ENCODE measurements at regions not wholly inside any gene's neighbourhood (a gene's known extent, or its start where the extent isn't known, plus 50 kb on each side); places are given as distances from the start of the nearest gene placed in this dataset.
A peak's percentile ranks its signal among the peaks of the same experiment; 100 is the strongest.

DNA sequence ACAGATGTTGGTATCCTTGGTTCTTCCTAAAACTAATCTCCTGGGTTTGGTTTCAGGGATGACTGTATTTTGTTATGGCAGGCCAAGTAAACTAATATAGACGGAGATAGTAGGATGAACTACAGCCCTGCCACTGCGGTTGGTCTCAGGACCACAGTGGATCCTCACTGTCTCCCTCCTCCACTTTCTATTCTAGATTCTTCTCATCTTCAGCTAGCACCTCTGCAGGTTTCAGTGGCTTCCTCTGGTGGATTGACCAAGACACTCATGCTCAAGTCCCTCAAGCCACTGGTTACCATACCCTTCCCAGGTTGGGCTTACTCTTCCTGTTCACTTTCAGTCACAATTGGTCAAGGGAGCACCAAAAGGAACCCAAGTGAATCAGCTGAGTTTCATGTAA is 71.1 kb upstream of the CLDN18 start:
- no peak overlapping the region for H3K4me3 ChIP-seq (ENCODE audit: severe bottlenecking)
- no peaks in the 10 kb centered on the region for H3K4me1 ChIP-seq (ENCODE audit: insufficient read depth, poor library complexity, severe bottlenecking)
- H3K27me3 ChIP-seq (ENCODE audit: insufficient read depth, poor library complexity, severe bottlenecking): no peaks in the 10 kb centered on the region
- no peak for DNase-seq (ENCODE audit: low spot score)
- ATAC-seq (ENCODE audit: low read depth): no peak
- TF ChIP-seq, protein P1, sequence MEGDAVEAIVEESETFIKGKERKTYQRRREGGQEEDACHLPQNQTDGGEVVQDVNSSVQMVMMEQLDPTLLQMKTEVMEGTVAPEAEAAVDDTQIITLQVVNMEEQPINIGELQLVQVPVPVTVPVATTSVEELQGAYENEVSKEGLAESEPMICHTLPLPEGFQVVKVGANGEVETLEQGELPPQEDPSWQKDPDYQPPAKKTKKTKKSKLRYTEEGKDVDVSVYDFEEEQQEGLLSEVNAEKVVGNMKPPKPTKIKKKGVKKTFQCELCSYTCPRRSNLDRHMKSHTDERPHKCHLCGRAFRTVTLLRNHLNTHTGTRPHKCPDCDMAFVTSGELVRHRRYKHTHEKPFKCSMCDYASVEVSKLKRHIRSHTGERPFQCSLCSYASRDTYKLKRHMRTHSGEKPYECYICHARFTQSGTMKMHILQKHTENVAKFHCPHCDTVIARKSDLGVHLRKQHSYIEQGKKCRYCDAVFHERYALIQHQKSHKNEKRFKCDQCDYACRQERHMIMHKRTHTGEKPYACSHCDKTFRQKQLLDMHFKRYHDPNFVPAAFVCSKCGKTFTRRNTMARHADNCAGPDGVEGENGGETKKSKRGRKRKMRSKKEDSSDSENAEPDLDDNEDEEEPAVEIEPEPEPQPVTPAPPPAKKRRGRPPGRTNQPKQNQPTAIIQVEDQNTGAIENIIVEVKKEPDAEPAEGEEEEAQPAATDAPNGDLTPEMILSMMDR (IDR thresholded peaks at IDR 0.05; ENCODE audit: poor library complexity, severe bottlenecking): no peak
- H3K27ac ChIP-seq (ENCODE audit: poor library complexity, severe bottlenecking): no peak overlapping the region
- H3K9me3 ChIP-seq (ENCODE audit: severe bottlenecking): no peaks in the 10 kb centered on the region
- H3K36me3 ChIP-seq (ENCODE audit: low read depth): no peaks in the 10 kb centered on the region

DNA sequence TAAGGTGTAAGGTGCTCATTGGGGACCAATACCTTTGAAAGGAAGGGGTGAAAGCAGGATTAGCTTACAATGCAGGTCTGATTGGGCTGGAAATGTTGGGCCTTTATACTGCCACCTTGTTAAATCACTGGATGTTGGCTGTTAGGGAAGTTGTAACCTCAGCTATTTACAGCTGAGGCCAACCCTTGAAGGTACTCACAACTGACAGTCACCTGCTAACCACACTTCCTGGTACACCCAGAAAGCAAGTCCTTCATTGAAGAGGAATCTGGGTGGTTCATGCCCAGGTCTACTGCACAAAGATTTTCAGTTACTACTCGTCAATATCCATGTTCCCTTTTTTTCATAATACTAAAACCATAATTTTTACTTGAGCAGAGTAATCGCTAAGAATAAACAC is 65.4 kb upstream of the CLDN18 start:
- H3K27ac ChIP-seq (ENCODE audit: poor library complexity, severe bottlenecking): no peak overlapping the region
- DNase-seq (ENCODE audit: low spot score): no peak
- TF ChIP-seq, protein P1 (IDR thresholded peaks at IDR 0.05; ENCODE audit: poor library complexity, severe bottlenecking): no peak

DNA sequence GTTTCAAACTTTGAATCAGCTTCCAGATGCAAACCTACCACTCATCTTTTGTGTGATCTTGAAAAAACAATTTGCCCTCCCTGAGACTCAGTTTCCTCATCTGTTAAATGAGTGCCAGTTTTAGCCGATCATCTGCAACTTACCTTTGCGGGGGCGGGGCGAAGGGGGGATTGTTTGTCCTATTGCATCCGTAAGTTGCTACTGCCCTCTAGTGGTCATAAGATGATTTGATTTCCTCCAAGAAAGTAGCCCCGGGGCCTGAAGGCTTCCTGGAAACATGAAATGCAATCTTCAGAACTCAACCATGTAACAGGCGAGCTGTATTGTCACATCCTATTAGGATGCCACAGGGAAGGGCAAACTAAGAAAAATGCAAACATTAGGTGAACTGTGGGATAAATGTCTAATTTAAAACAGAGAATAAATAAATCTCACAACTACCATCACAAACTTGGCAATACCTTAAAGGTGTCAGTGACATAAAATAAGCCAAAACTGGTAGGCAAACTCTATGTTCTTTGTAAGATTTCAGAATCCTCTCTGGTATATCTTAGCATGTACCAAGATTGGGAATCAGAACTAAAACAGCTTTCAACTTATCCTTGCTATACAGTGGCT is 63.5 kb upstream of the CLDN18 start:
- H3K4me3 ChIP-seq (ENCODE audit: severe bottlenecking): no peak overlapping the region
- peak; percentile 41; the same call in 1 of the 3 replicates for ATAC-seq (ENCODE audit: low read depth)
- H3K4me1 ChIP-seq (ENCODE audit: insufficient read depth, poor library complexity, severe bottlenecking): no peaks in the 10 kb centered on the region
- peak; percentile 58 for DNase-seq (ENCODE audit: low spot score)
- H3K27me3 ChIP-seq (ENCODE audit: insufficient read depth, poor library complexity, severe bottlenecking): no peaks in the 10 kb centered on the region
- TF ChIP-seq, protein P1 (IDR thresholded peaks at IDR 0.05; ENCODE audit: poor library complexity, severe bottlenecking): peak; percentile 84
- H3K9me3 ChIP-seq (ENCODE audit: severe bottlenecking): no peaks in the 10 kb centered on the region
- no peaks in the 10 kb centered on the region for H3K36me3 ChIP-seq (ENCODE audit: low read depth)
- H3K27ac ChIP-seq (ENCODE audit: poor library complexity, severe bottlenecking): no peak overlapping the region

More for the DNA sequence above, 65.4 kb upstream of the CLDN18 start:
- H3K36me3 ChIP-seq (ENCODE audit: low read depth): no peaks in the 10 kb centered on the region
- no peaks in the 10 kb centered on the region for H3K9me3 ChIP-seq (ENCODE audit: severe bottlenecking)
- no peak overlapping the region for H3K4me3 ChIP-seq (ENCODE audit: severe bottlenecking)
- H3K27me3 ChIP-seq (ENCODE audit: insufficient read depth, poor library complexity, severe bottlenecking): no peaks in the 10 kb centered on the region
- no peaks in the 10 kb centered on the region for H3K4me1 ChIP-seq (ENCODE audit: insufficient read depth, poor library complexity, severe bottlenecking)
- no peak for ATAC-seq (ENCODE audit: low read depth)

DNA sequence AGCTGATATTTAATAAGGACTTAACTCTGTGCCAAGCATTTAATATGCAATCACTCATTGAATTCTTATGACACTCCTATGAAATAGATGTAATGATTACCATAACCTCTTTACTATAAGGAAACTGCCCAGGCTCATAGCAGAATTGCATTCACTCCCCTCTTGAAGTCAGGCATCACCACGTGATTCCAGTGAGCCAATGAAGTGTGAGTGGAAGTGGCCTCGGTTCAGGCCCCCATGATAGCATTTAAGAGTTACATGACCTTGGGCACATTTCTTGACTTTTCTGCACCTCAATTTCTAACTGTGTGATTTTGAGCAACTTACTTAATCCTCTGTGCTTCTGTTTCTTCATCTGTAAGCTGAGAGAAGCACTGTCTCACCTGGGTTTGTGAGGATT is 62.8 kb upstream of the CLDN18 start:
- no peak for ATAC-seq (ENCODE audit: low read depth)
- TF ChIP-seq, protein P1 (IDR thresholded peaks at IDR 0.05; ENCODE audit: poor library complexity, severe bottlenecking): no peak

DNA sequence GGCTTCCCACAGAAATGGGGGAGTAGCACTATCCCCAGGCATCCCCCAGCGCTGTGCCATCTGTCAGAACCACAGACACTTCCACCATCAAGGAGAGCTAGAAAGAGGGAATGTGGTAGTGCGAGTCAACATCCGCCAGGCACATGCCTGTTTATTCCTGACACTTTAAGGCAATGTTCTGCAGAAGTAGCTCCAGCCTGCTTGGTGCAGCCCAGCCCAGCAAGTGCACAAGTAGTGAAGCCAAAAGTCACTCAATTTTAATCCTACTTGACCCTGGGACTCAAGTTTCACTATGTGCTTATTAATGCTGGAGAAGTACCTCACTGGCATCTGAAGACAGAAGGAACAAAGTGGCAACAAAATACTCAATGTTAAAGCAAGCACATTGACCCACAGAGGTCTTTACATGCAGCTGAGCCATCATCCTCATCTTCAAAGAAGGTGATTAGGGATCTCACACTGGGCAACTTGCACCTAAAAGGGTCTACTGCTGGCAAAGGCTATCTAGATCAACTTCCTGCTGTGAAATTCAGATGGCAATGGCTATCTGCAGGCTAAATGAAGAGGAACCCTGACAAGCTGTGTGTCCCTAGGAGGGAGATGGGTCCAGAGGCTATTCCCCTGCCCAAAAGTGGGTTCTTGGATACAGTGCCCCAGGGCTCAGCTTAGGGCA is 61.4 kb upstream of the CLDN18 start:
- Histone ChIP-seq H3K27ac (ENCODE audit: poor library complexity, severe bottlenecking) (no peak overlapping the region), H3K27me3 (ENCODE audit: insufficient read depth, poor library complexity, severe bottlenecking) (no peaks in the 10 kb centered on the region), H3K9me3 (ENCODE audit: severe bottlenecking) (no peaks in the 10 kb centered on the region), H3K36me3 (ENCODE audit: low read depth) (no peaks in the 10 kb centered on the region), H3K4me3 (ENCODE audit: severe bottlenecking) (no peak overlapping the region), H3K4me1 (ENCODE audit: insufficient read depth, poor library complexity, severe bottlenecking) (no peaks in the 10 kb centered on the region)
- ATAC-seq (ENCODE audit: low read depth): no peak
- DNase-seq (ENCODE audit: low spot score): no peak
- TF ChIP-seq, protein P1 (IDR thresholded peaks at IDR 0.05; ENCODE audit: poor library complexity, severe bottlenecking): no peak

More for the DNA sequence above, 62.8 kb upstream of the CLDN18 start:
- no peak overlapping the region for H3K27ac ChIP-seq (ENCODE audit: poor library complexity, severe bottlenecking)
- H3K4me1 ChIP-seq (ENCODE audit: insufficient read depth, poor library complexity, severe bottlenecking): no peaks in the 10 kb centered on the region
- H3K9me3 ChIP-seq (ENCODE audit: severe bottlenecking): no peaks in the 10 kb centered on the region
- no peak overlapping the region for H3K4me3 ChIP-seq (ENCODE audit: severe bottlenecking)
- H3K27me3 ChIP-seq (ENCODE audit: insufficient read depth, poor library complexity, severe bottlenecking): no peaks in the 10 kb centered on the region
- DNase-seq (ENCODE audit: low spot score): no peak
- H3K36me3 ChIP-seq (ENCODE audit: low read depth): no peaks in the 10 kb centered on the region
